ENCODE measurements at regions not wholly inside any gene's neighbourhood (a gene's known extent, or its start where the extent isn't known, plus 50 kb on each side); places are given as distances from the start of the nearest gene placed in this dataset.

DNA sequence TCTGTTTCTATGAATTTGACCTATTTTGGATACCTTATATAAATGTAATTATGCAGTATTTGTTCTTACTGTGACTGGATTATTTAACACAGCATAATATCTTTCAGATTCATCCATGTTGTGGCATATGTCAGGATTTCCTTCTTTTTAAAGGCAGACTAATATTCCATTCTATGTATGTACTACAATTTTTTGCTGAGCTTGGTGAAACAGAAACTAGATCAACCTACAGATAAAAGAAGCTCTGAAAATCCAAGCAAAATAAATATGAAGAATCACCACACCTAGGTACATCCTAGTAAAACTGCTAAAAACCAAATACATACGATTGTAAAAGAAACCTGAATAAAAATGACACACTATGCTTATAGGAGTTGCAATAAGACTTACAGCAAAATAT is 300.5 kb downstream of the HTR7 start:
- H3K36me3 Mint-ChIP-seq (ENCODE audit: low read depth) = no peaks in the 10 kb centered on the region
- ATAC-seq (no peak), DNase-seq (no peak)
- H3K4me3 Mint-ChIP-seq = no peak overlapping the region
- H3K4me1 Mint-ChIP-seq = no peaks in the 10 kb centered on the region
- H3K27ac Mint-ChIP-seq = no peak overlapping the region
- peaks cover 17% of the 10 kb centered on the region for H3K9me3 Mint-ChIP-seq
- peaks cover 3% of the 10 kb centered on the region for H3K27me3 Mint-ChIP-seq

DNA sequence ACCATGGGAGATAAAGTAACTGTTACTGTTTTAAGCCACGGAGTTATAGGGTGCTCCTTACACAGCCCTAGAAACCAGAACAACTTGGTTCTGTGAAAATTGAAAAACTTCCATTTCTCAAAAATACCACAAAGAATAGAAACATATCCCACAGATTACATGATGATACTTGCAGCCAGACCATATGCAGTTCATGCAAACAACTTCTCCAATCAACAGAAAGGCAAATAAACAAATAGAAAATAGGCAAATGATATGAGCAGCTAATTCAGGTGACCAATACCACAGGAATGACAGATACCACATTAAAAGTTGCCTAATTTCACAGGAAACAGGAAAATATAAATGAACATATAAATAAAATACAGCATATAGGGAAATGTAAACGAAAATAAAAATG is 297.5 kb downstream of the HTR7 start:
- H3K36me3 Mint-ChIP-seq (ENCODE audit: low read depth) = no peaks in the 10 kb centered on the region
- H3K4me3 Mint-ChIP-seq = no peak overlapping the region
- peaks cover 17% of the 10 kb centered on the region for H3K9me3 Mint-ChIP-seq
- no peak for DNase-seq
- H3K27ac Mint-ChIP-seq = no peak overlapping the region
- H3K27me3 Mint-ChIP-seq = peaks cover 2% of the 10 kb centered on the region
- no peak for ATAC-seq
- H3K4me1 Mint-ChIP-seq = no peaks in the 10 kb centered on the region

GRCh38 chr10:90561666-90562065 is 296.2 kb downstream of the HTR7 start:
- Mint-ChIP-seq H3K9me3 (peaks cover 17% of the 10 kb centered on the region), H3K27ac (no peak overlapping the region), H3K27me3 (peaks cover 2% of the 10 kb centered on the region), H3K4me1 (no peaks in the 10 kb centered on the region), H3K4me3 (no peak overlapping the region), H3K36me3 (ENCODE audit: low read depth) (no peaks in the 10 kb centered on the region)
- ATAC-seq (no peak), DNase-seq (no peak)

DNA sequence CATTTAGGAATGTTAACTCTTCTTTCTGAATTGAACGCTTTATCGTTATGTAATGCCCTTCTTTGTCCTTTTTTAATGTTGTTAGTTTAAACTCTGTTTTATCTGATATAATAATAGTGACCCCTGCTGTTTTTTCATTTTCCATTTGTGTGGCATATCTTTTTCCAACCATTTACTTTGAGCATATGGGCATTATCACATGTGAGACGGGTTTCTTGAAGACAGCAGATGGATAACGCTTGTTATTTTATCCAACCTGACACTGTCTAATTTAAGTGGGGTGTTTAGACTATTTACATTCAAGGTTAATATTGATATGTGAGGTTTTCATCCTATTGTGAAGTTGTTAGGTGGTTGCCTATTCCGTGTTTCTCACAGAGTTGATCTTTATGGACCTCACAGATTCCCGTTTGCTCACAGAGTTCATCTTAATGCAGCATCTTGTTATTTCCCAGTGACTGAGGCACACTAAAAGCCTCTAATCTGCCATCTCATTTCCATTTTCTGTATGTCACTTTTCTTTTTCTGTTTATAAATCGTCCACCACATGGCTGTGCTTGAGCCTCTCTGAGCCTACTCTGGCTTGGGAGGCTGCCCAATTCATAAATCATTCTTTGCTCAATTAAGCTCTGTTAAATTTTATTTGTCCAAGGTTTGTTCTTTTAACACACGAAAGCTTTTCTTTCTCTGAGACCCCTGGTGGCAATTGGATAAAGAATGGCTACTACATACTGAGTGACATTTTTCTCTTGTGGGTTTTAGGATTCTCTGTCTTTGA is 286.2 kb downstream of the HTR7 start:
- no peak for ATAC-seq
- Mint-ChIP-seq H3K4me3 (no peak overlapping the region), H3K27ac (no peak overlapping the region), H3K27me3 (peaks cover 9% of the 10 kb centered on the region), H3K36me3 (ENCODE audit: low read depth) (no peaks in the 10 kb centered on the region), H3K9me3 (no peaks in the 10 kb centered on the region), H3K4me1 (no peaks in the 10 kb centered on the region)
- DNase-seq = no peak

GRCh38 chr10:90575125-90575524 is 282.7 kb downstream of the HTR7 start:
- Mint-ChIP-seq H3K27me3 (peaks cover 12% of the 10 kb centered on the region), H3K4me3 (no peak overlapping the region), H3K9me3 (no peaks in the 10 kb centered on the region), H3K36me3 (ENCODE audit: low read depth) (no peaks in the 10 kb centered on the region), H3K27ac (no peak overlapping the region), H3K4me1 (no peaks in the 10 kb centered on the region)
- no peak for ATAC-seq
- no peak for DNase-seq

GRCh38 chr10:90577569-90577968 is 280.3 kb downstream of the HTR7 start:
- H3K9me3 Mint-ChIP-seq = no peaks in the 10 kb centered on the region
- H3K36me3 Mint-ChIP-seq (ENCODE audit: low read depth) = no peaks in the 10 kb centered on the region
- ATAC-seq (no peak), DNase-seq (no peak)
- H3K27ac Mint-ChIP-seq = no peak overlapping the region
- no peaks in the 10 kb centered on the region for H3K4me1 Mint-ChIP-seq
- H3K4me3 Mint-ChIP-seq = no peak overlapping the region
- peaks cover 10% of the 10 kb centered on the region for H3K27me3 Mint-ChIP-seq

- H3K27ac Mint-ChIP-seq = no peak overlapping the region
- H3K4me3 Mint-ChIP-seq = no peak overlapping the region
- no peaks in the 10 kb centered on the region for H3K36me3 Mint-ChIP-seq (ENCODE audit: low read depth)
- no peak for ATAC-seq
- H3K9me3 Mint-ChIP-seq = no peaks in the 10 kb centered on the region
- H3K4me1 Mint-ChIP-seq = no peaks in the 10 kb centered on the region
- DNase-seq = no peak
- peaks cover 16% of the 10 kb centered on the region for H3K27me3 Mint-ChIP-seq
Observed at GRCh38 chr10:90579602-90580242, 278.1 kb downstream of the HTR7 start.

DNA sequence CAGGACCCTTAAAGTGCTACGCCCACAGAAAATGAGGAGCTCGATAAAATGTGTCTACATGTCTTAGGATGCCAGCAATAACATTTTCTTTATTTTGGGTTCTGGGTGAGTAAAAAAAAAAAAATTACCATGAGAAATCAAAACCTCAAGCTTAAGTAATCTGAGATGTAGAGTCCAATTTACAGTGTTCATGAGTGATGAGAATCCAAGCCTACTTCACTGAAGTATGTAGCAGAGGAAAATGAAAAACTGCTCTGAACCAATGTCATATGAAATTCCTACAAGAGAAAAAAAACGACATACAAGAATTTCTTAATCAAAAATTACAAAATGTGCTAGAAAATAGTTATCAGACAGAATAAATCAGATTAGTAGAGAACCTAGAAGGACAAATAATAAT is 274.4 kb downstream of the HTR7 start:
- no peak overlapping the region for H3K27ac Mint-ChIP-seq
- DNase-seq (no peak), ATAC-seq (no peak)
- no peaks in the 10 kb centered on the region for H3K36me3 Mint-ChIP-seq (ENCODE audit: low read depth)
- peaks cover 14% of the 10 kb centered on the region for H3K27me3 Mint-ChIP-seq
- no peaks in the 10 kb centered on the region for H3K9me3 Mint-ChIP-seq
- no peak overlapping the region for H3K4me3 Mint-ChIP-seq
- no peaks in the 10 kb centered on the region for H3K4me1 Mint-ChIP-seq

DNA sequence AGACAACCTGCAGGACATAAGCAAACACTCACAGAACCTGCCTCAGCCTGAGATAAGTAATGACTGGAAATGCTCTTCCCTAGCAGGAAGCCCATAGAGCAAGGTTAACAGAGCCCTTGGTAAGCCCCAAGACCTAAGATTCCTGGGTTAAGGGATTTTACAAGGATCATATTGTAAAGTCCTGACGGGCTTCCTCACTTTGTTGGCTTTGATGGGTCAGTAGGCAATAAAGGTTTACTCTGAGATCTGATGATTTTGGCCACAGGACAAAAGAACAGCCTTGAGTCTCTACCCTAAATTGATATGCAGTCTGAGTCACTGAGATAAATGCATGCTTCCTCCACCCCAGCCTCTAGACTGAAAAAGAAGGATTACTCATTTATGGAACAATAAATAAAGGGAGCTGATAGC is 270.8 kb downstream of the HTR7 start:
- DNase-seq (no peak), ATAC-seq (no peak)
- peaks cover 6% of the 10 kb centered on the region for H3K27me3 Mint-ChIP-seq
- no peak overlapping the region for H3K4me3 Mint-ChIP-seq
- H3K4me1 Mint-ChIP-seq = no peaks in the 10 kb centered on the region
- H3K36me3 Mint-ChIP-seq (ENCODE audit: low read depth) = no peaks in the 10 kb centered on the region
- no peak overlapping the region for H3K27ac Mint-ChIP-seq
- no peaks in the 10 kb centered on the region for H3K9me3 Mint-ChIP-seq

GRCh38 chr10:90587561-90587960 is 270.3 kb downstream of the HTR7 start:
- H3K27ac Mint-ChIP-seq = no peak overlapping the region
- ATAC-seq (no peak), DNase-seq (no peak)
- H3K4me3 Mint-ChIP-seq = no peak overlapping the region
- no peaks in the 10 kb centered on the region for H3K9me3 Mint-ChIP-seq
- no peaks in the 10 kb centered on the region for H3K36me3 Mint-ChIP-seq (ENCODE audit: low read depth)
- H3K27me3 Mint-ChIP-seq = peaks cover 6% of the 10 kb centered on the region
- no peaks in the 10 kb centered on the region for H3K4me1 Mint-ChIP-seq

DNA sequence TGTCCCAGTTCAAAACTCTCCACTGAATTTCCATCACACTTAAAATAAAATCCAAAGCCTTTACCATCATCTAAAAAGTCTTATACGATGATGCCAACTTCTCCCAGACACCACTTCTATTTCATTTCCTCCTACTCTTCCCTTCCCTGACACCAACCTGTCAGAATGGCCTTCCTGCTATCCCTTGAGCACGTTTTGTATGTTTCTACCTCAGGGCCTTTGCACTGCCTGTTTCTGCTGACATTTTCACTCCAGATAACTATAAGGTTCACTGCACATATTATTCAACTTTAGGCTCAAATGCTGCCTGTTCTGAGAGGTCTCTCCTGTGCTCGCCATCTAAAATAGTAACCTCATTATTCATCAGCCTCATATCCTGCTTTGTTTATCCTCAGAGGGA is 269.6 kb downstream of the HTR7 start:
- H3K27ac Mint-ChIP-seq = no peak overlapping the region
- peaks cover 2% of the 10 kb centered on the region for H3K27me3 Mint-ChIP-seq
- ATAC-seq (no peak), DNase-seq (no peak)
- no peak overlapping the region for H3K4me3 Mint-ChIP-seq
- H3K9me3 Mint-ChIP-seq = no peaks in the 10 kb centered on the region
- no peaks in the 10 kb centered on the region for H3K4me1 Mint-ChIP-seq
- H3K36me3 Mint-ChIP-seq (ENCODE audit: low read depth) = no peaks in the 10 kb centered on the region

DNA sequence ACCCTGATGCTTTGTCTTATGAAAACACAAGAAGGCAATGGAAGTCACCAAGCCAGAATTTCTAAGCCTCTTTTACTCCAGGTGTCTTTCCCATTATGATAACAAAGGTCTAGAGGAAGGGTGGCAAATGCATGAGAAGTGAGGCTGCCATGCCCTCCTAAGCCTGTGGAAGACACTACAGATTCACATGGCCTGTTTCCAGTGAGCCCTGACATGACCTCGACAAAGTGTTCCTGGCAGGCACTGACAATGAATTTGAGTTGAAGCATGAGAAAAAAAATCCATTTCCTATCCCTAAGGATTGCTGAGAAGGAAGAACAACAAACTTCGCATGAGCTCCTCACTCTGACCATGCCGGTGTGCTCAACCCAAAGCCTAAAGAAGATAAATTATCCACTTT is 268.0 kb downstream of the HTR7 start:
- Mint-ChIP-seq H3K4me3 (no peak overlapping the region), H3K4me1 (no peaks in the 10 kb centered on the region), H3K27me3 (peaks cover 5% of the 10 kb centered on the region), H3K27ac (no peak overlapping the region), H3K9me3 (no peaks in the 10 kb centered on the region), H3K36me3 (ENCODE audit: low read depth) (no peaks in the 10 kb centered on the region)
- no peak for DNase-seq
- no peak for ATAC-seq

DNA sequence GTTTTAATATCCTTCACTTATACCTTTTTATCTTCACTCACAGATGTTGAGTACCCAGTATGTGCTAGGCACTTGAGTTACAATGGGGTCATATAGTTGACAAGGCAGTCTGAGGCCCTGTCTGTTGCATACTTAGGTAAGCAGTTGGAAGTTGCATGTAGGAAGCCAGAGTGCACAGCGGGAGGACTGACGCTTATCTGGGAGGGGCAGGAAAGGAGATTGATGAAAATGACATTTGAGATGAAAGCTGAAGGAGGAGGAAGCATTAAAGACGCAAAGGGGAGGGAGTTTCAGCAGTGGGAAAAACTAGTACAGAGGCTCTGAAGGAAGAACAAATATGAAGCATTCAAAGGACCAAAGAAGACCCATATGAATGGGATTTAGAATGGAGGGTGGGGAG is 266.2 kb downstream of the HTR7 start:
- Mint-ChIP-seq H3K9me3 (no peaks in the 10 kb centered on the region), H3K36me3 (ENCODE audit: low read depth) (no peaks in the 10 kb centered on the region), H3K4me1 (no peaks in the 10 kb centered on the region), H3K27me3 (peaks cover 5% of the 10 kb centered on the region), H3K27ac (no peak overlapping the region), H3K4me3 (no peak overlapping the region)
- ATAC-seq = no peak
- no peak for DNase-seq

GRCh38 chr10:90592638-90593302 is 265.1 kb downstream of the HTR7 start:
- ATAC-seq (no peak), DNase-seq (peak; percentile 5)
- peaks cover 8% of the 10 kb centered on the region for H3K27me3 Mint-ChIP-seq
- H3K36me3 Mint-ChIP-seq (ENCODE audit: low read depth) = no peaks in the 10 kb centered on the region
- no peaks in the 10 kb centered on the region for H3K9me3 Mint-ChIP-seq
- H3K4me1 Mint-ChIP-seq = no peaks in the 10 kb centered on the region
- no peak overlapping the region for H3K27ac Mint-ChIP-seq
- no peak overlapping the region for H3K4me3 Mint-ChIP-seq

- H3K9me3 Mint-ChIP-seq = peaks cover 4% of the 10 kb centered on the region
- no peaks in the 10 kb centered on the region for H3K36me3 Mint-ChIP-seq (ENCODE audit: low read depth)
- peaks cover 18% of the 10 kb centered on the region for H3K27me3 Mint-ChIP-seq
- H3K4me1 Mint-ChIP-seq = no peaks in the 10 kb centered on the region
- ATAC-seq = no peak
- no peak overlapping the region for H3K27ac Mint-ChIP-seq
- no peak for DNase-seq
- no peak overlapping the region for H3K4me3 Mint-ChIP-seq
Observed at GRCh38 chr10:90598513-90598912, 259.3 kb downstream of the HTR7 start.

Data from activated naive CD8-positive, alpha-beta T cell treated with anti-CD3 and anti-CD28 coated beads, Interleukin-2, amount 50 U/mL, for 24 hours (primary cell).